Loucy (cell line): ENCODE measurements at regions not wholly inside any gene's neighbourhood (a gene's known extent, or its start where the extent isn't known, plus 50 kb on each side); places are given as distances from the start of the nearest gene placed in this dataset.

Source experiments
- H2AFZ ChIP-seq: fragments of 200-600 bp; sonication (generic); 2 replicates; pipeline ENCODE4 v1.6.0; 2016; ENCODE audit warnings: antibody characterized with exemption, mild to moderate bottlenecking, low read length, moderate library complexity
- H3F3A ChIP-seq: fragments of 200-600 bp; 2 replicates; pipeline ENCODE4 v1.6.0; 2016; ENCODE audit warnings: antibody characterized with exemption, low read depth, mild to moderate bottlenecking
- H3K27me3 ChIP-seq: fragments of 200-600 bp; sonication (generic); 2 replicates; pipeline ENCODE4 v1.6.1; 2014; ENCODE audit warnings: low read length, mild to moderate bottlenecking; ENCODE audit not compliant: insufficient read depth, poor library complexity, severe bottlenecking
- H3K36me3 ChIP-seq: fragments of 200-600 bp; sonication (generic); 2 replicates; pipeline ENCODE4 v1.6.1; 2016; ENCODE audit warnings: low read length; ENCODE audit not compliant: insufficient read depth
- H3K4me1 ChIP-seq: fragments of 200-600 bp; sonication (generic); 2 replicates; pipeline ENCODE4 v1.5.1; 2014; ENCODE audit warnings: low read length, mild to moderate bottlenecking; ENCODE audit not compliant: insufficient read depth, poor library complexity, severe bottlenecking
- H3K4me2 ChIP-seq: fragments of 200-600 bp; sonication (generic); 2 replicates; pipeline ENCODE4 v1.6.0; 2014; ENCODE audit warnings: antibody characterized with exemption, low read length, low read depth, mild to moderate bottlenecking; ENCODE audit not compliant: poor library complexity, severe bottlenecking
- H3K4me3 ChIP-seq: fragments of 200-600 bp; sonication (generic); 2 replicates; pipeline ENCODE4 v1.5.1; 2014; ENCODE audit warnings: low read length, mild to moderate bottlenecking, mixed read lengths; ENCODE audit not compliant: poor library complexity, severe bottlenecking
- H3K79me2 ChIP-seq: fragments of 200-600 bp; sonication (generic); 2 replicates; pipeline ENCODE4 v1.6.1; 2014; ENCODE audit warnings: low read length; ENCODE audit not compliant: insufficient read depth
- H3K9ac ChIP-seq: fragments of 200-600 bp; sonication (generic); 2 replicates; pipeline ENCODE4 v1.6.0; 2014; ENCODE audit warnings: mild to moderate bottlenecking, low read depth, low read length, moderate library complexity; ENCODE audit not compliant: poor library complexity, severe bottlenecking
- H3K9me2 ChIP-seq: fragments of 200-600 bp; sonication (generic); replicated peaks from 2 replicates; pipeline ENCODE4 v1.6.1; 2016; ENCODE audit warnings: low read depth, low read length, mixed read lengths
- H3K9me3 ChIP-seq: fragments of 200-600 bp; sonication (generic); 2 replicates; pipeline ENCODE4 v1.6.1; 2014; ENCODE audit warnings: mild to moderate bottlenecking, antibody characterized with exemption, low read length, low read depth; ENCODE audit not compliant: insufficient read depth
- H4K20me1 ChIP-seq: fragments of 200-600 bp; sonication (generic); 2 replicates; pipeline ENCODE4 v1.6.0; 2014; ENCODE audit warnings: antibody characterized with exemption, low read length, mild to moderate bottlenecking; ENCODE audit not compliant: insufficient read depth, poor library complexity, severe bottlenecking
- CTCF ChIP-seq: fragments of 200-600 bp; sonication (generic); conservative IDR thresholded peaks from 2 replicates; pipeline ENCODE4 v1.5.1; 2014; ENCODE audit warnings: mild to moderate bottlenecking, antibody characterized with exemption, low read length
- EZH2phosphoT487 ChIP-seq: fragments of 200-600 bp; IDR thresholded peaks from 2 replicates; pipeline ENCODE4 v1.6.1; 2018; ENCODE audit warnings: antibody characterized with exemption, mild to moderate bottlenecking, moderate library complexity, borderline replicate concordance

- H3K9me3 ChIP-seq, result no peaks in the 10 kb centered on the region
- no peaks in the 10 kb centered on the region for H3K27me3 ChIP-seq
- H3K9me2 ChIP-seq, result no peaks in the 10 kb centered on the region
- H3K79me2 ChIP-seq, result no peaks in the 10 kb centered on the region
- TF ChIP-seq EZH2phosphoT487, result no peak
- no peak for TF ChIP-seq CTCF
- no peaks in the 10 kb centered on the region for H3K4me1 ChIP-seq
- no peak overlapping the region for H3K4me2 ChIP-seq
- no peaks in the 10 kb centered on the region for H3F3A ChIP-seq
- no peak overlapping the region for H2AFZ ChIP-seq
- H4K20me1 ChIP-seq, result no peaks in the 10 kb centered on the region
- no peaks in the 10 kb centered on the region for H3K36me3 ChIP-seq
- no peak overlapping the region for H3K9ac ChIP-seq
- H3K4me3 ChIP-seq, result no peak overlapping the region
These were observed 104.2 kb downstream of the EMX2 start for GRCh38 chr10:117646718-117647117.

GRCh38 chr10:117647306-117647705 lies 104.8 kb downstream of the EMX2 start:
- no peak overlapping the region for H2AFZ ChIP-seq
- H3K27me3 ChIP-seq, result no peaks in the 10 kb centered on the region
- H3K79me2 ChIP-seq, result no peaks in the 10 kb centered on the region
- H3K36me3 ChIP-seq, result no peaks in the 10 kb centered on the region
- no peaks in the 10 kb centered on the region for H4K20me1 ChIP-seq
- H3K4me3 ChIP-seq, result no peak overlapping the region
- H3K9me3 ChIP-seq, result no peaks in the 10 kb centered on the region
- TF ChIP-seq CTCF (no peak), EZH2phosphoT487 (no peak)
- no peaks in the 10 kb centered on the region for H3K9me2 ChIP-seq
- no peak overlapping the region for H3K4me2 ChIP-seq
- H3F3A ChIP-seq, result no peaks in the 10 kb centered on the region
- no peaks in the 10 kb centered on the region for H3K4me1 ChIP-seq
- H3K9ac ChIP-seq, result no peak overlapping the region

GRCh38 chr10:117651121-117651520 lies 108.6 kb downstream of the EMX2 start:
- Histone ChIP-seq H3F3A (no peaks in the 10 kb centered on the region), H3K27me3 (no peaks in the 10 kb centered on the region), H3K79me2 (no peaks in the 10 kb centered on the region), H3K9me3 (no peaks in the 10 kb centered on the region), H3K4me1 (no peaks in the 10 kb centered on the region), H3K4me2 (no peak overlapping the region), H3K9me2 (no peaks in the 10 kb centered on the region), H3K4me3 (no peak overlapping the region), H4K20me1 (no peaks in the 10 kb centered on the region), H3K9ac (no peak overlapping the region), H2AFZ (no peak overlapping the region), H3K36me3 (no peaks in the 10 kb centered on the region)
- TF ChIP-seq CTCF (no peak), EZH2phosphoT487 (no peak)
